Mesenteric fat pad (tissue), 1 donor: ENCODE measurements at regions not wholly inside any gene's neighbourhood (a gene's known extent, or its start where the extent isn't known, plus 50 kb on each side); places are given as distances from the start of the nearest gene placed in this dataset.
"Not testable (repeated sequence)": the region's sequence is repeated elsewhere in the genome, so short reads cannot be mapped to it uniquely, and the experiment has no call there.

Experiments
- DNase-seq: peaks from one replicate; pipeline ENCODE4 v3.0.0-alpha.2; 2020; ENCODE audit warnings: low spot score
- donor health status: DM: yes; HTN: yes; CAD: no.

- DNase-seq: no peak
Observed at GRCh38 chr2:156005999-156006712, 326.4 kb downstream of the NR4A2 start.

DNA sequence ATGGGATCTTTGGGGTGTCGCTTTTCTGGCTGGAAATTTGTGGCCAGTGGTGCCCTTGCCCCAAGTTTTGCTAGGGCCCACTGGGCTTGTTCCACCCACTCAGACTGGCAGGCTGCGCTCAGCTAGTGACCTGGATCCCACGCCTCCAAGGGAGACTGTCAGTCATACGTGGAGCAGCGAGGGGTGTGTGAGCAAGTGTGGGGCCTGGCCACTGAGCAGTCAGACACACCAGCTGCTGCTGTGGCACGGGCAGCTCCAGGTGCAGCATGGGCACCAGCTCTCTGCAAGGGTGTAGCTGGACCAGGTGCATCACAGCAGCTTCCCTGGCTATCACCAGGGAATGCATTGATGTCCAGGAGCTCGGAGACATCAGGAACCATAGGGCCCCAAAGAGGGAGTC, 327.0 kb downstream of the NR4A2 start:
- DNase-seq: no peak

DNA sequence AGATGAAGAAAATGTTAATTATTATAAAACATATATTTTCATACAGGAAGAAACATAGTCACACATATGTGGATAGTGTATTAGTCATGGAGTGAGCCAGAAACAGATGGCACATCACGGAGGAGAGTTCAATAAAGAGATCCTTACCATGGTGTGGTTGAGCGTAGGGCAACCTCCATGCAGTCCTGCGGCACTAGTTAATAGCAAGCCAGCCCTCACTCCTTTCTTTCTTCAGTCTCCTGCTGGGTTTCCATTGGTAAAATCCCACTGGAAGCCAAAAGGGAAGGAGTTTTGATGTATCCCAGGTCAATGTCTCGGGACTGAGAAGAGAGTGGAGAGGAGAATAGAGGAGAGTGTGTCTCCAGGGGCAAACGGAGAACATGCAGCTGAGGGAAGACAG, 328.1 kb downstream of the NR4A2 start:
- no peak for DNase-seq

GRCh38 chr2:156003780-156004179, 328.7 kb downstream of the NR4A2 start:
- no peak for DNase-seq

GRCh38 chr2:156001851-156002250, 330.7 kb downstream of the NR4A2 start:
- no peak for DNase-seq

DNA sequence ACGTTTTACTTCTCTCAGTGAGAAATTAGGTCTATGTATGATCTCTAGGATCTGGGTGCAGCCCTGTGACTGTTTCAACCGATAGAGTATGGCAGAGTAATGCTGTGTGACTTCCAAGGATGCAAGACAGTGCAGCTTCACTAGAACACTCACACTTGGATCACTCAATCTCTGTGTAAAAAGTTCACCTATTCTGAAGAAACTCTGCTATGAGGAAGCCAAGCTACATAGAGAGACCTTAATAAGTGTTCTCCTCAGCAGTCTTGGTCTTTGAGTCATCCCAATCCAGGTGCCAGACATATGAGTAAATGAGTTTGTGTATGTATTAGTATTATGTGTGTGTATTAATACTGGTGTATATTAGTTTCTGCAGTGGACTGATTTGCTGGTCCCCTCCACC, 335.0 kb downstream of the NR4A2 start:
- DNase-seq: no peak

DNA sequence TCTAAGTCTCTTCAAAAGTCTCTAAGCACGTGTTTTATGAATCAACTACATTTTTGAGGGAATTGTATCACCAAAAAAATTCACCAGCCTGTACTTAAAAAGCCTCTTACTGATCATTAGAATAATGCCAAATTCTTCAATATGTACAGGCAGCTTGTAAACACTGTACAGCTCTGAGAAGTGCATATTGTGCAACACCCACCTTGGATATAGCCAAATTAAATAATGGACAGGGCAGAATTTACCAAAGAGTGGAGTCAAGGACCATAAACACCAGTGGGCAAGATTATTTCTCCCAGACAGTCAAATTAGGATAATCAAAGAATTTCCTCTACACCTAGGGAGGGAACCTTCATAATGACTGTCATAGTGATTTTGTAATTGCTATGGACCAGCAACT, 338.2 kb downstream of the NR4A2 start:
- DNase-seq: no peak

DNA sequence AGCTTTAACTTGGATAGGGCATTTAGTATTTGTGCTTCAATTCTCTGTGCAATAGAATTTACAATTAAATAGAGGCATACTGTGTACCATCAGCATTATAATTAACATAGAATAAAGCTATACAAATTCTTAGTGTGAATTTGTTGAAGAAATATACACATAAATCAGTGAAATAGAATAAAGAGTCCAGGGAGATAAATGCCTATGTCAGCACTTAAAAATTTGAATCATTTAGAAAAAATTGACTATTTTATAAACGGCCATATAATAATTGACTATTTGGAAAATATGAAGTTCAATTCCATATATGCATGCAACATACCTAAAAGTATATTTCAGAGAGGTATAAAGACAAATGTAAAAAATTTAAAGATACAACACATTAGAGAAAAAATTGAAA, 348.7 kb downstream of the NR4A2 start:
- DNase-seq: no peak

DNA sequence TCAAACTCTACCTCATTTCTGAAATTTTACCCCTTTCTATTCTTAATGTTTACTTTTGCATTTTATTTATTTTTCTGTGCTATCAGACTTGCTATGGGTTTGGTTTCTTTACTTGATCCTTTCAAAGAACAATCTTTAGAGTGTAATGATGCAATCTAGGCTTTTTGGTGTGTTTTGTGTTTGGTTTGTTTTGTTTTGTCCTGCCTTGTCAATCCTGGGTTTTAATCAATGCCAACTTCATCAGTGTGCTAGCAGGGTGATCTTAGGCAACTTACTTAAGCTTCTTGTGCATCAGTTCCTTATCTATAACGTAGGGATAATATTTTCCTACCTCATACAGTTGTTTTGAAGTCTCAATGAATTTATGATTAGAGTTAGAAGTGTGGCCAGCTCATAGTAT, 350.4 kb downstream of the NR4A2 start:
- no peak for DNase-seq

GRCh38 chr2:155980941-155981560, 351.5 kb downstream of the NR4A2 start:
- no peak for DNase-seq

DNA sequence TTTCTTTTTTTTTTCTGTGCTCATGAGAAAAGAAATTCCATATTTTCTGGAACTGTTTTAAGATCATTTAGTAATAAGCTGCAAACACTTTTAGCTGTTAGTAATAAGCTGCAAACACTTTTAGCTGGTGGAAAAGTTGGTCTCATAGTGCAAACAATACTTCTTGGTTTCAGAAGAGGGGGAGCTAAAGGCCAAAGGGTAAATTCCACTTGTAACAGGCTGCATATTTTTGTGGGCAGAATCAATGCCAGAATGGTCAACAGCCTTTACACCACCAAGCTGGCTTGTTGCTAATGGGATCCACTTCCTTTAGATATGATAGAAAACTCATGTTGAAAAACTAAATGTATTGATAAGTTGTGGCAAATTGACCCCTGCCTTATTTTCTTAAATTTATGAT, 356.8 kb downstream of the NR4A2 start:
- DNase-seq: no peak

DNA sequence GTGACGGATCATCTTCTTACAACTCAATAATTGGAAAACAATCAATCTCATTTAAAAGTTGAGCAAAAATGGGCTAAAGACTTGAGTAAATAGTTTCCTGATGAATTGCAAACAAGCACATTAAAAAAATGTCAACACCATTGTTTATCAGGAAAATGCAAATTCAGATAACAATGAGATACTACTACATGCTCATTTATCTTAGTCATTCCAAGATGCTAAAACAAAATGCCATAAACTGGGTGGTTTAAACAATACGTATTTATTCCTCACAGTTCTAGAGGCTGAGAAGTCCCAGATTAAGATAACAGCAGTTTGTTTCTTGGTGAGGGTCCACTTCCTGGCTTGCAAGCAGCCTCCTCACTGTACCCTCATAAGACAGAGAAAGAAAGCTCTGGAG, 359.6 kb downstream of the NR4A2 start:
- DNase-seq: no peak

- DNase-seq: not testable (repeated sequence)
Observed at GRCh38 chr2:155966064-155966471, 366.5 kb downstream of the NR4A2 start.

DNA sequence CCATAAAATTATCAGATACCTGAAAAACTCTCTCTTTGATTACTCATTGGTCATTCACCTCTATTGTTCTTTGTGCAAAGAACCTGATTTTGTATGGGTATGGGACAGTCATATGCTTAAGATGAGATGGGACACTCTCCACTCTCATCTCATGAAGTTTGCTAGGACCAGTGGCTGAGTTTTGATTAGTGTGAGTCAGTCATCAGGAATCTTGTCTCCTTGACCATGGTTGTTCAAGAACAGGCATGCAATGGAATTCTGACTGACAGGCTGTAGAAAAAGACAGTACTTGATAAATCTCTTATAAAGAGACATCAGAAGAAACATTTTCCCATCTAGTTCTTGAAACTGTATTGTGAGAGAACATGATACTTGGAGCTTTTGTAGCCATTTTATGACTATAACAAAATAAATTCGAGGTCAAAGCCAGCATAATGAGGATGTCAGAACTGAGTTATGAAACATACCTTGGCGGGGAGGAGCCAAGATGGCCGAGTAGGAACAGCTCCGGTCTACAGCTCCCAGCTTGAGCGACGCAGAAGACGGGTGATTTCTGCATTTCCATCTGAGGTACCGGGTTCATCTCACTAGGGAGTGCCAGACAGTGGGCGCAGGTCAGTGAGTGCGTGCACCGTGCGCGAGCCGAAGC, 367.0 kb downstream of the NR4A2 start:
- DNase-seq: no peak

DNA sequence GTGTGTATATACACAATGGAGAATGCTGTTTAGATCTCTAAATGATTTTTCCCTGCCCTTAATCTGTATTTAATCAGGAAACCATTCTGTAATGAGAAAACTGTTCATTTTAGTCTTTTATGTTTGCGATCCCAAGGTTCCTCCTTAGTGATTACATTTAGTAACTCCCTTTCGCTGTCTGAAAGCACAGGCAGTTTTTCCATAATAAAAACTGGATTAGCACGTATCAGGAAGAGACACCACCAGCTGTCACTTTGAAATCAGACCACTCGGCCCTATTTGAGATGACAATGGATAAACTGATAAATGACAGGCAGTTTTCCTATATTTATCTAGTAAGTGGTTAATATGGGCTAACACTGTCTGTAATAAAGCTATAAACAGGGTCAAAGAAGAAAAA, 370.9 kb downstream of the NR4A2 start:
- DNase-seq: no peak

DNA sequence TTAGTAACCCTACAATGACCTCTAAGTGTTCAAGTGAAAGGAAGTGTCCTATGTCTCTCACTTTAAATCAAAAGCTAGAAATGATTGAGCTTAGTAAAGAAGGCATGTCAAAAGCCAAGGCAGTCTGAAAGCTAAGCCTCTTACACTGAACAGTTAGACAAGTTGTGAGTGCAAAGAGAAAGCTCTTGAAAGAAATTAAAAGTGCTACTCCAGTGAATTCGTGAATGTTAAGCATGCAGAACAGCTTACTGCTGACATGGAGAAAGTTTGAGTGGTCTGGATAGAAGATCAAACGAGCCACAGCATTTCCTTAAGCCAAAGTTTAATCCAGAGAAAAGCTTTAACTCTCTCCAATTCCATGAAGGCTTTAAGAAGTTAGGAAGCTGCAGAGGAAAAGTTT, 373.7 kb downstream of the NR4A2 start:
- no peak for DNase-seq

DNA sequence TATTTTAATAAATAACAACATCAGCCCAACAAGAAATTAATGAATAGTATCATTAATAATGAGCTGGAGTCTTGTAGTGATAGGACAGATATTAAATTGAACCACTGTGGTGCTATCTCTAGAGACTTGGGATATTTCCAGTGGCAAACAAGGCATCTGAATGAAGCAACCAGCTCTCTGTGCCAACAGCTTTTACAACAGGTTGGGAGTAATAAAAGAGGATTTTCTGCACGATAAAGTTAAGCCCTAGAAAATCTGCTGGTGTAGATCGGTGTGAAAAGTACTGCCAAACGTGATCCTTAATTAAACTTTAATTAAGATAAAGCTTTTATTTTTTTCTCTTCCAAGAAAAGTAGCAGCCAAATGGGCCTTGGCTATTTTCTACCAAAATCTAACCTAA, 385.5 kb downstream of the NR4A2 start:
- no peak for DNase-seq

DNA sequence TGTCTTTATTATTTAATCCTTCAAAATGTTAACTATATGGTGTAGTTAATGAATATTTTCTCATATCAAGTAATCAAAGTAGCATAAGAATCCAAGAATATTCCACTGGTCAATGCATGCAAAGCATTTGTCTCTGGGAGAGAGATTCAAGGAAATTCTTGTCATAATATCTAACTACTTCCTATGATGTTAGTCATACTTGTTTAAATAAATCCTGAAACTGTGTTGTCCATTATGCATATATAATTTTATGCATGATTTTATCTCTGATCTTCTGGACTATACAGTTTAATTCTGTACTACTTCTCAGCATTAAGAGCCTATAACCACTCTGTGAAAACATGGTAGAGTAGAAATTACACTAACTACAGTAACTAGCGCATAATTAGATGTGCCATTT, 388.3 kb downstream of the NR4A2 start:
- no peak for DNase-seq

- no peak for DNase-seq
Observed at GRCh38 chr2:155930312-155930711, 402.2 kb downstream of the NR4A2 start.

DNA sequence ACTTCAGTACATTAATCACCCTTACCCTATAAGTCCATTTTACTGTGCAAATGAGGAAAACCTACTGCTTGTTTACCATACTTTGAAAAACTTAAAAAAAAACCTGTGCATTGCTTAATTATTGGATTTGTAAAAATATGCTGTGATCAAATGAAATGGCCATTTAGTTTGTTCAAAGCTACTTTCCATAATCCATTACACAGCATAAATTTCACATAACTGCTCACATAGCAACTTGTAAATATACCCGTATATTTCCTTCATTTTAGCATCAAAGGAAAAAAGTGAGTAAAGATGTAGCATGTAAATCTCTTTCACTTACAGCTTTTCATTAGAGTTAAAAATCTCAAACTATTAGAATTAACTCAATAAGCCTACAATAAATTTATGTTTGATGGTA, 415.1 kb downstream of the NR4A2 start:
- no peak for DNase-seq

GRCh38 chr2:155913356-155913755, 419.2 kb downstream of the NR4A2 start:
- no peak for DNase-seq

DNA sequence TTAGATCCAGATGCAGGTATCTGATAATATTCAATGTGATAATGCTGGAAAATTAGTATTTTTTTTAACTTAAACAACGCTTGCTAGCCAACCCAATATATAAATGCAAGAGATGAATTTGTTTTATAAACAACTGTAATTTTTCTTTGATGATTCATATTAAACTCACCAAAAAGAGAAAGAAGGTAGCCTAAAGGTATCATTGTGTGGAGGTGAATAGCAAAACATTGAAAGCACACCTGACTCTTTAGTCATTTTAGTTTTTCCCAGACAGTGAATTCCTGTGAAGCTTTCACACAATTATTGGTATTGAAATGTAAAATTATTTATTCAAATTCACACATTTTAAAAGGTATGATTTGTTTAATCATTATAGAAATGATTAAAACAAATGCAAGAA, 424.0 kb downstream of the NR4A2 start:
- no peak for DNase-seq

DNA sequence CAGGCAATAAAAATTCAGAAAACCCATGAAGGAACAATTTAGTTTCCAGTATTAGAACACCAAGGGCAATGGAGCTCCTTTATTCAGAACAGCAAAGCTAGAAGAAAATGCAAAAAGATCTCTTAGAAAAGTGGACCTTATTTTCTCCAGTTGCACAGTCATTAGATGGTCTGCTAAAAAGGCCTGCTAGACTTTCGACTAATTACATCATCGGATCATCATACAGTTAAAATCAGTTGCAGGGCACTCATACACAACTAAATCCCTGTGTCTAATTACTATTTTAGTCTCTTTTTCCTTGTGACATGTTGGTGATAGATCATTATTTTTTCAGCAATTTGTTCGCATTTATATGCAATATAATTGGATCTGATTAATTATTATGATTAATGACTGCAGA, 425.3 kb downstream of the NR4A2 start:
- no peak for DNase-seq
